ENCODE measurements at regions not wholly inside any gene's neighbourhood (a gene's known extent, or its start where the extent isn't known, plus 50 kb on each side); places are given as distances from the start of the nearest gene placed in this dataset.

GRCh38 chr6:153862927-153863326 lies 176.1 kb upstream of the OPRM1 start:
- TF ChIP-seq CTCF (IDR thresholded peaks at IDR 0.05; ENCODE audit: insufficient read depth, low read length, missing control alignments): no peak
- CTCF ChIA-PET: no interaction called here
- DNase-seq (ENCODE audit: low read depth, low spot score): no peak
- POLR2A ChIA-PET: no interaction called here
- no peak overlapping the region for H3K4me3 ChIP-seq (ENCODE audit: low read depth, low read length)

- CTCF ChIA-PET: no interaction called here
Measured at GRCh38 chr6:153862139-153862538, 176.9 kb upstream of the OPRM1 start.

GRCh38 chr6:153858529-153858928 lies 180.5 kb upstream of the OPRM1 start:
- POLR2A ChIA-PET: no interaction called here
- TF ChIP-seq CTCF (IDR thresholded peaks at IDR 0.05; ENCODE audit: insufficient read depth, low read length, missing control alignments): no peak
- no peak for DNase-seq (ENCODE audit: low read depth, low spot score)
- CTCF ChIA-PET: no interaction called here
- no peak overlapping the region for H3K4me3 ChIP-seq (ENCODE audit: low read depth, low read length)

More at GRCh38 chr6:153862139-153862538, 176.9 kb upstream of the OPRM1 start:
- DNase-seq (ENCODE audit: low read depth, low spot score): no peak
- POLR2A ChIA-PET: no interaction called here
- no peak overlapping the region for H3K4me3 ChIP-seq (ENCODE audit: low read depth, low read length)
- no peak for TF ChIP-seq CTCF (IDR thresholded peaks at IDR 0.05; ENCODE audit: insufficient read depth, low read length, missing control alignments)

- H3K4me3 ChIP-seq (ENCODE audit: low read depth, low read length): no peak overlapping the region
- no peak for DNase-seq (ENCODE audit: low read depth, low spot score)
- CTCF ChIA-PET: no interaction called here
- TF ChIP-seq CTCF (IDR thresholded peaks at IDR 0.05; ENCODE audit: insufficient read depth, low read length, missing control alignments): no peak
- POLR2A ChIA-PET: no interaction called here
Measured at GRCh38 chr6:153856929-153857376, 182.1 kb upstream of the OPRM1 start.

GRCh38 chr6:153852481-153852880 lies 186.6 kb upstream of the OPRM1 start:
- H3K4me3 ChIP-seq (ENCODE audit: low read depth, low read length): no peak overlapping the region
- POLR2A ChIA-PET: no interaction called here
- DNase-seq (ENCODE audit: low read depth, low spot score): no peak
- TF ChIP-seq CTCF (IDR thresholded peaks at IDR 0.05; ENCODE audit: insufficient read depth, low read length, missing control alignments): no peak
- CTCF ChIA-PET: no interaction called here

- POLR2A ChIA-PET: no interaction called here
- H3K4me3 ChIP-seq (ENCODE audit: low read depth, low read length): no peak overlapping the region
- TF ChIP-seq CTCF (IDR thresholded peaks at IDR 0.05; ENCODE audit: insufficient read depth, low read length, missing control alignments): no peak
- CTCF ChIA-PET: no interaction called here
- no peak for DNase-seq (ENCODE audit: low read depth, low spot score)
Measured at GRCh38 chr6:153852034-153852433, 187.0 kb upstream of the OPRM1 start.

All from AG04449 (cell line).